AG08395 (cell line): ENCODE measurements at regions not wholly inside any gene's neighbourhood (a gene's known extent, or its start where the extent isn't known, plus 50 kb on each side); places are given as distances from the start of the nearest gene placed in this dataset.

Experiments
- DNase-seq: peaks from one replicate; pipeline ENCODE4 v3.0.0; 2012; ENCODE audit warnings: mixed read lengths, low spot score

- DNase-seq, result no peak
These were observed 64.1 kb upstream of the EGLN3 start for GRCh38 chr14:34014936-34015335.

GRCh38 chr14:34013721-34014060 lies 62.8 kb upstream of the EGLN3 start:
- DNase-seq, result no peak

- no peak for DNase-seq
These were observed 62.3 kb upstream of the EGLN3 start for GRCh38 chr14:34012978-34013720.

- no peak for DNase-seq
These were observed 61.5 kb upstream of the EGLN3 start for GRCh38 chr14:34012369-34012768.

- DNase-seq, result no peak
These were observed 59.1 kb upstream of the EGLN3 start for GRCh38 chr14:34009956-34010355.

- no peak for DNase-seq
These were observed 57.0 kb upstream of the EGLN3 start for GRCh38 chr14:34007902-34008301.

GRCh38 chr14:34005901-34006300 lies 55.0 kb upstream of the EGLN3 start:
- no peak for DNase-seq

GRCh38 chr14:34004881-34005280 lies 54.0 kb upstream of the EGLN3 start:
- no peak for DNase-seq

- peak; percentile 11 for DNase-seq
These were observed 52.8 kb upstream of the EGLN3 start for GRCh38 chr14:34003691-34004090.

- DNase-seq, result no peak
These were observed 52.3 kb upstream of the EGLN3 start for GRCh38 chr14:34003082-34003668.
